Fibroblast of skin of left quadriceps (primary cell): ENCODE measurements at regions not wholly inside any gene's neighbourhood (a gene's known extent, or its start where the extent isn't known, plus 50 kb on each side); places are given as distances from the start of the nearest gene placed in this dataset.

ENCODE experiments used
- DNase-seq, 2 experiments: peaks; one replicate each; pipeline ENCODE4 v3.0.0-alpha.2; 2013; ENCODE audit warnings: low read depth in 2 of 2

DNA sequence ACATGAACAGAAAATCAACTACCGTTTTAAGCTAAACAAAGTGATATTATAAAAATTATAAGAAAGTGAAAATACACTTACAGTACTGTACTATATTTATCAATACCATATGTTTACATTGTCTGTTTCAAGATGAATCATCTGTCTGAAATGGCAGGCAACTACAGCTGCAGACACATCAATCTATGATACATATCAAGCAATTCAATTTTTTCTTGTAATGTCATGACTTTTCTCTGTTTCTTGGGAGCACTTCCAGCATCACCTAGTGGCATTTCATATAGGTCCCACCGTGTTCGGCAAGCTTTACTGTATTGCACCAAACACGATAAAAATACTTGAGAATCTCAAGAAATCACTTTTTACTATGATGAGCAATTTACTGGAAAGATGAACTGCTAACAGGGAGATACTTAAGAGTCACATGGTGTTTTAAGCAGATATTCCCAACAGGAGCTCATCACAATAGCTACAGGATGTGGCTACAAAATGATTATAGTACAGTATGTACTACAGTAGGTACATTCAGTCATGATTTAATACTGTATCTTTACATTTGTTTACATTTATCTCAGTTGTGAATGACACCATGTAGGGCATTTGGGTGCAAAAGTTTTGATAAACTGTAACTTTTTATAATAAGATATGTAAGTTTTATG is 207.4 kb downstream of the ADAM29 start:
- DNase-seq = no peak

DNA sequence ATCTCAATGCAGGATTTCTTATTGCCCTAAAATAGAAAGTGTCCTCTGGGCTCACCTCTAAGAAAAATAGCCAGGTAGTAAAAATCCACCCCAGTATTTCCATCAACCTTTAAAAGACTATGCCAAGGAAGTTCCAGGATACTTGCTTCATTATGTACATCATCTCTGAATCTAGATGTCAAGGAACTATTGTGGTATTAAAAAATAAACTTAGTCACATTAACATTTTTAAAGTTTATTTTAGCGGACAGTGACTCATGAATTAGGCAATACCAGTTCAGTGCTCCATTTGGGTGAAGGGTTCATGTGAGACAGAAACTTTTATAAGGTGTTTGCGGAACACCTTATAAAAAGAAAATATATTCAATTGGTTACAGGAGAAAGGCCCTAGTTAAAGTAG is 209.2 kb downstream of the ADAM29 start:
- DNase-seq = no peak

DNA sequence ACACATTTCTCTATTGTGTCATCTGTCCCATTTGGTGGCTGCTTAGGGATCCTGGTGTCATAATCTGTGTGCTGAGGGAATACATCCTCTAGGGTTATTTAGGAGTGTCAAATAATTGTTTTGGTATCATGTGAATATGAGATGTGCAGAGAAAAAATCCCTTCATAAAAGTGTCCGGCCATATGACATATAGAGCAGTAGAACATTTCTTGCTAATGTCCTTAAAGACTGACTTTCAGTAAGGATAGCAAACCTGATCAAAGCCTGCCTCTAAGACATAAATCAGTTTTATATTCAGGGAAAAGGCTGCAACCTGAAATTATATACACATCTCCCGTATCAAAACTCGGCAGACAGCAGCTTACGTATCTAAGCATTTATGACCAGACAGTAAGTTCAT is 211.6 kb downstream of the ADAM29 start:
- DNase-seq = no peak

DNA sequence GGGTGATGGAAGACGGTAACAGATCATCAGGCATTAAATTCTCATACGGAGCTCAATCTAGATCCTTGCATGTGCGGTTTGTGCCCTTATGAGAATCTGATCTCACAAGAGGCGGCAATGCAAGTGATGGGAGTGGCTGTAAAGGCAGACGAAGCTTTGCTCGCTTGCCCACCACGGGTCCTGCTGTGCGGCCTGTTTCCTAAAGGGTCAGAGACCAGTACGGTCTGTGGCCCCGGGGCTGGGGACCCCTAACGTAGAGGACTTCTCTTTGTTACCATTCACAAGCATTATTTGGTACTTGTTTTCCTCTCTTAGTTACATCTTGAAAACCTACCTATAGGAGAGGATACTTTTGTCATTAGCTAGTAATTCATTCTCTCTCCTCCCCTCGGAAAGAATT is 221.0 kb downstream of the ADAM29 start:
- no peak for DNase-seq

DNA sequence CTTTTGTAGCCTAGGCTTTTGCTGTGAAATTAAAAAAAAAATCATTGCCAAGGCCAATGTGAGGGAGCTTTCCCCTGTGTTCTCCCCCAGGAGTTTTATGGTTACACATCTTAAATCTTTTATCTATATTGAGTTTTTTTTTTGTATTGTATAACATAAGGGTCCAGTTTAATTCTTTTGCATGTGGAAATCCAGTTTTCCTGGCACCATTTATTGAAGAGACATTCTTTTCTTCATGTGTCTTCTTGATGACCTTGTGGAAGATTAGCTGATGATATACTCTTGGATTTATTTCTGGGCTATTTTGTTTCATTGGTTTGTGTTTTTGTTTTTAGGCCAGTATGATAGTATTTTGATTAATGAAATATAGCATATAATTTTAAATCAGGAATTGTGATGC is 225.0 kb downstream of the ADAM29 start:
- DNase-seq = no peak

DNA sequence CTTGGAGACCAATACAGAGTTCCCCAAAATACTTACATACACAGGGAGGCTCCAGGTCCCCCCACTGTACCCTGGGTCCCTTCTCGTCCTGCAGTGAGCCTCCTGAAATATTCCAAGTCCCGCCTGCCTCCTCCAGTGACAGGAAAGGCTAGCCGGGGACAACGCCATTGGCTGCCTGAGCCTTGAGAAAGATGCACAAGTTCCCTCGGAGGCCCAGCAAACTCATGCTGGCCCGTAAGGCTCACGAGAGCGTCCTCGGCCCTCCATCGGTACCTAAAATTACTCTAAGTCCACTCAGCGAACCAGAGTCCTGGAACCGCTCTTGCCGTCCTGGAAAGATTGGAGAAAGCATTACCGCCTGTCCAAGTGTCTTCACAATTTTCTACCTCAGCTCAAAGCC is 228.6 kb downstream of the ADAM29 start:
- DNase-seq = no peak

DNA sequence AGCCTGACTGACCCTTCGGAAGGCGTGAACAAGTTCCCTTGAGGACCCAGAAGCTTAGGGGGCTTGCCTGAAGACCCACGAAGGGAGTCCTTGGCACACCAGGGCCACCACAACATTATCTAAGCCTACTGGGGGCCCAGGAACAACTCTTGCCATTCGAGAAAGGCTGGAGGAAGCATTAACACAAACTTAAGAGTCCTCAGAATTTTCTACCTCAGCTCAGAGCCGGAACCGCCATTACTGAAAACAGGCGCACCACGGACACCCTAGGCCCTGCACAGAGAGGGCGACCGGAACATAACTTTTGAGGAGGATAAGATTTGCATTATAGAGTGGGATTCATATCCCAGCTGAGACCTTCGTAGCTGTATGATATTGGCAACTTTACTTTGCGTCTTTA is 229.1 kb downstream of the ADAM29 start:
- DNase-seq = no peak

DNA sequence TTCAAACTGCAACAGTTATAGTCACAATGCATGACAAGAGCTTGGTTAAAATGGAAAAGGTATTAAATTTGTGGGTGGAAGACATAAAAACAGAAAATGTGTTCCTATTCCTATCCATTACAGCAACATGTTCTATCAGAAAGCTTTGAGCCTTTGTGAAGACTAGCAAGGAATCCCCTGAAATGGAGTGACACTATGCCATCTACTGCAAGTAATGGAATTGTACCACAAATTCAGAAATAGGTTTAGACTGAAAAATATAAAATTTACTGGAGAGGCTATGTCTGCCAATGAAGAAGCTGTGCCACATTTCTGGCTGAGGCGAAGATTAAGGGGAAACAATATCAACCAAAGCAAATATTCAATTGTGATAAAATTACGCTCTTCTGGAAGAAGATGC is 247.9 kb downstream of the ADAM29 start:
- DNase-seq = no peak

DNA sequence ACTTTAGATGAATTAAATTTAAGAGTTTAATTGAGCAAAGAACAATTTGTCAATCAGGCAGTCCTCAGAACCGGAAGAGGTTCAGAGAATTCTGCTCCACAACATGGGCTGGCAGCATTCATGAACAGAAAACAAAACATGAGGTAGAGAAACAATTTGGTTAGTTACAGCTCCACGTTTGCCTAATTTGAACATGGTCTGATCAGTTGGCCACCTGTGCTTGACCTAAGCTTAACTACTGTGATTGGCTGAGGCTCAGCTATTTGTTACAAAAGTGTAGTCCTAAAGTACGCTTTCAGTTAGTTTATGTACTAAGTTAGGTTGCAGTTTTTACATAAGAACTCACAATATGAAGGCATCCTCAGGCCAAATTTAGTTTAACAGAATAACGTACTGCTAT is 258.6 kb downstream of the ADAM29 start:
- no peak for DNase-seq

DNA sequence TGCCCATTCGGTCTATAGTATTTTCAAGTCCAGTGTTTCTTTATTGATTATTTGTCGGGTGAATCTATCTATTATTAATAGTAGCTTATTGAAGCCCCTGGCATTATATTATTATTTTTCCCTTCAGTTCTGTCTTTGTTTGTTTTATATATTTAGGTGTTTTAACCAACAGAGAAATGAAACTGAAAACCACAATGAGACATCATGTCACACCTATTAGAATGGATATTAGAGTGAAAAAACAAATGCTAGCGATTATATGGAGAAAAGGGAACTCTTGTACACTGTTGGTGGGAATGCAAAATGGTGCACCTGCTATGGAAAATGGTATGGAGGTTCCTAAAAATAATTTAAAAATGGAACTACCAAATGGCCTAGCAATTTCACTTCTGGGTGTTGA is 272.5 kb downstream of the ADAM29 start:
- no peak for DNase-seq

DNA sequence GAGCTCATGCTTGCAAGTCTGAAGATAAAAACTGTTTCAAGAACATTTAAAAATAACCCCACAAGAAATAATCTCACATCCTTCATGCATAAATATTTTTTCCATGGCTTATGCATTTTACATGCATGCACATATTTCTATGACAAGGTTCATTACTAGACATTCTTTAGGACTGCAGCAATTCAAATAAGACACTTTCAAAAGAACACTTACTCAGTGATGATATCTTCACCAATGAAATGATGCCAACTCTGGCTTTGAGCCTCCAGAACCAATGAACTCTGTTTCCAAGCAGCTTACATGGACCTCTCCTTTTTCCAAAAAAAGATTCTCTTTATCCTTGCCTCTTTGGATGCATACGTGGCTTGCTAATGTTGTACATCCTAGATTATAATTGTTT is 279.9 kb downstream of the ADAM29 start:
- no peak for DNase-seq

DNA sequence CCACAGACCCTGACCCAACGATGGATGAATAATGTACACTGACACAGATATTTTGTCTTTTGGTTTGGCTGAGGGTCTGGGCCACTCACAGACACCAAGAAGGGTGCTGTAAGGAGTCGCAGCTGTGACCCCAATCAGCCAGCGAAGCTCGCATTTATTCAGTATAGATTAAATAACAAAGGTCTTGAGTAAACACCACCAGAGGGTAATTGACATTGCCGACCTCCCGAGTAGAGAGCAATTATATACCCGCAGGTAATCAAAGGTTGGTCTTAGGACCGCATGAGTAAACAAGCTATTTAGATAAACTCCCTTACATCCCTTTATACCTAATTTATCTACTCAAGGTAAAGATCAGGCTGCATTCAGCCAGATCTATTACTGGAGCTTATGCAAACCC is 297.1 kb downstream of the ADAM29 start:
- no peak for DNase-seq

DNA sequence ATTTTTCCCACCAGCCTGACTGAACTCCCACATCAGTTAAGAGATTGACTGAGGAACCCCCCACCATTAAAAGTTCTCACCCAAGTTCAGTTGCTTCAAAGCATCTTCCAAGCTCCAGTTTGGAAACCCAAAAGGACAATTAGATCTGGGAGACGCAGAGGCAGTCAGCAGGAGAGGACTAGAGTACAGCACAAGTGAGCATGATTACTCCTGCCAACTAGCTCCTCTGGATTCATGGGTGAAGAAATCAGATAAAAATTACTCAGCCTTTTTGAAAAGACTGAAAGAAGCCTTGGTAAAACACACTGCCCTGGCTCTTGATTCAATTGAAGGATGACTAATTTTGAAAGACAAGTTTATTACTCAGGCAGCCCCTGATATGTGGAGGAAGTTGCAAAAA is 297.5 kb downstream of the ADAM29 start:
- DNase-seq = no peak

DNA sequence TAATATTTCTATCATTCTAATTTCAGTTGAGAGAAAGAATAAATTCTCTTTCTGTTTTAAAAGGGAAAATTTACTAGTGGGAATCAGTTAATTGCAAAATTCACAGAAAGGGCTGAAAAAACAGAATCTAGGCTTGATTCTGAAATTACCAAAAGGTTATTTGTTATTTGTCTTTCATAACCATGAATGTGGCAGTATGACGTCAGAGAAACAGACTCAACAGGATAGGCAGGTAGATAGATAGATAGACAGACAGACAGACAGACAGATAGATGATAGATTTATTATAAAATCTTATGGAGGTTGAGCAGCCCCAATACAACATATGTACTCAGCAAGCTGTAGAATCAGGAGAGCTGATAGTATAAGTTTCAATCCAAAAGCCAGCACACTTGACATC is 311.0 kb downstream of the ADAM29 start:
- DNase-seq = no peak

DNA sequence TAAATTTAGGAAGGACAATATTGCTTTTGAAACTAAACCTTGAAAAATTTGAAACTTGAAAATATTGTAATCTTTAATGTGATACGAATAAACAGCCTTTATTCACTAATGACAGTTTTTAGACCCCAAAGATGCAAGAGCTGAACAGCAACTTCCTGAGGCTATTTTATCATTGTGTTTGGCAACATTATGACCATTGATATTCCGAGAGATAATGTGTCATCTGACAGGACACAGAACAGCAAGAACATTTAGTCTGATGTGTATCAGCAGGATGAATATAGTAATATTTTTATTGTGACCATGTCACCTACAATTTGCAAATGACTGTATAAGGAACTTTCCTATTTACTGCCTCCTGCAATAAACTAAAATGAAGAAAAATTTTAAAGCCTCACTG is 316.0 kb downstream of the ADAM29 start:
- no peak for DNase-seq

DNA sequence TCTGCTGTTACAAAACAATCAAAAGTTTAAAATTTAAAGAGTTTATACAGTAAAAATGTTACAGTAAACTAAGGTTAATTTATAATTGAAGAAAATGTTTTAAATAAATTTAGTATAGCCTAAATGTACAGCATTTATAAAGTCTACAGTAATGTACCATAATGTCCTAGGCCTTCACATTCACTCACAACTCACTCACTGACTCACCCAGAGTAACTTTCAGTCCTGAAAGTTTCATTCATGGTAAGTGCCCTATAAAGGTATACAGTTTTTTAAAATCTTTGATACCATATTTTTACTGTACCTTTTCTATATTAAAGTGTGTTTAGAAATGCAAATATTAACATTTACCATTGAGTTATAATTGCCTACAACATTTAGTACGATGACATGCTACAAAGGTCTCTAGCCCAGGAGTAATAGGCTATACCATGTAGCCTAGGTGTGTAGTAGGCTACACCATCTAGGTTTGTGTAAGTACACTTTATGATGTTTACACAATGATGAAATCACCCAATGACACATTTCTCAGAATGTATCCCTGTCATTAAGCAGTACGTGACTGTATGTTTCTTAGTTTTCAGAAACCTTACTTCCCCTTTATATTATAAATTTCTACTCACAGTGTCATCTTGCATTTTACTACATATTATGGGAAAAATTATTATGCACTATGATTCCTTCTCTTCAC is 320.8 kb downstream of the ADAM29 start:
- no peak for DNase-seq

DNA sequence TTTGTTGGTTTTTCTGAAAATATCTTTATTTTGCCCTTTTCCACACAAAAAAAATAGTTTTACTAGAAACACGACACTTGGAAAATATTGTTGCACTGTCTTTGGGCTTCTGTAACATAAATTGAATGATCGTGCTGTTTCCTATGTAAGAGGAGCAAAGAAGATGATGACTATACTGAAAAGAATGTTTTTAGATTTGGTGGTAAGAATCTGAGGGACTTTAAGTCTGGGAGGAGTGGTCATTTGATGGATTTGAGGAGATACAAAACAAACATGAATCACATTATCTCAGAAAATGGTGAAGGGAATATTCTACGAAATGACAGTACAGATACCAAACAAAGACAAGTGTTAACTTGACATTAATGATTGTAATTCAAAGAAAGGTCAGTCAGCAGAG is 328.8 kb downstream of the ADAM29 start:
- peak in 1 of 2 experiments; percentile 0 for DNase-seq

DNA sequence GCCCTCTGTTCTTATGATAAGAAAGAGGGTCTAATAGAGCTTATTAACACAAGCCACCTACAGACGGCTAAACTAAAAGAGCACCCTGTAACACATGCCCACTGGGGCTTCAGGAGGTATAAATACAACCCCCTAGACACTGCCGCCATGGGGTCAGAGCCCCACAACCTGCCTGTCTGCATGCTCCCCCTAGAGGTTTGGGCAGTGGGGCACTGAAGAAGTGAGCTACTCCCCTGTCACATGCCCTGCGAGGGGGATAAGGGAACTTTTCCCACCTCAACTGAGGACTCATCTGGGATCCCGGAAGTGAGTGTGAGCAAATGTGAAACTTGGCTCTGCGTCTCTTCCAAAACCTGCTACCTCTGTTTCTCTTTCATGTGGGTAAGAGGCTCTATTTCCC is 334.5 kb downstream of the ADAM29 start:
- DNase-seq = no peak

DNA sequence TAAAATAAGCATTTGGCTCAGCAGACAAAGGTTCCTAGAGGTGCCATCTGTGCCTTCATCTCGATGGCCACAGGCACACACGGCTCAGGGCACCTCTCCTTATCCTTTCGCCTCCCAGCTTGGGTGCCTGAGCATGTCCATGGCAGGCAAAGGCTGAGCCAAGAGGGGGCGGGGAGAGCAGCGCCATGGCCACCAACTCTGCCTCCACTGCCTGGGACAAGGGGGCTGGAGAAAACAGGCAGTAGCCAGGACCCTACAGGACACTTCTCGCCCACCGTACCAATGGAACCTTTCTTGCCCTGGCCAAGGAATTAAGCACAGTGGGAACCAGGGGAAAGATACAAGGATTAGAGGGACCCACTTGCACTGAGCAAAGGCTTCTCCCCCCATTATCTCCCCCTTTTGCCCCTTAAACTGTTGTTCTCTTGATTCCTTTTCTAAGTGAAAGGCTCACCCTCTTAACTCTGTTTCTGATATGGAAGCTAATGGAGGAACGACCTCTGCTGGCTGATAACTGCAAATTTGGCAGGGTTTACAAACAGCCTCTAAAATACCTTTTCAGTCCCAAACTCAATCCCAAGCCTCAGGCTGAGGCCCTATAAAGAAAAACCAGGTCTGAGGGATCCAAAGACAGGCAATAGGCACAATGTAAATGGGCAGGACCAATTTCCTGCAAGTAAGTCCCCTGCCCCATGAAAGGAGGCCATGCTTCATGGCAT is 335.2 kb downstream of the ADAM29 start:
- no peak for DNase-seq

DNA sequence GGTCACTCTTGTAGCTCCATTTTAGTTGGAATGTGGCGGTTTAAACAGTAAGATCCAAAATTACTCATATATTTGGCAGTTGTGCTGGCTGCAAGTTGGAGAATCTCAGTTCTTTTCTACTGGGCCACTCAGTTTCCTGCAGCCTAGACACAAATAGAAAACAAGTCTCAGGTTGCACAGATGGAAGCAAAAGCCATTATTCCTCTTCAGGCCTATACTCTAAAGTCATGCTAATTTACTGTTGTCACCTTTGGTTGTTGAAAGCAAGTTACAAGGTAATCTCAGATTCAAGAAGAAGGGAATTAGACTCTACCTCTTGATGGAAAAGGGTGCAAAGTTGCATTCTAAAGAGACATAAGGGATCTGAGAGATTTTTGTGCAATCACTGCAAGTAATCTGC is 345.4 kb downstream of the ADAM29 start:
- no peak for DNase-seq

DNA sequence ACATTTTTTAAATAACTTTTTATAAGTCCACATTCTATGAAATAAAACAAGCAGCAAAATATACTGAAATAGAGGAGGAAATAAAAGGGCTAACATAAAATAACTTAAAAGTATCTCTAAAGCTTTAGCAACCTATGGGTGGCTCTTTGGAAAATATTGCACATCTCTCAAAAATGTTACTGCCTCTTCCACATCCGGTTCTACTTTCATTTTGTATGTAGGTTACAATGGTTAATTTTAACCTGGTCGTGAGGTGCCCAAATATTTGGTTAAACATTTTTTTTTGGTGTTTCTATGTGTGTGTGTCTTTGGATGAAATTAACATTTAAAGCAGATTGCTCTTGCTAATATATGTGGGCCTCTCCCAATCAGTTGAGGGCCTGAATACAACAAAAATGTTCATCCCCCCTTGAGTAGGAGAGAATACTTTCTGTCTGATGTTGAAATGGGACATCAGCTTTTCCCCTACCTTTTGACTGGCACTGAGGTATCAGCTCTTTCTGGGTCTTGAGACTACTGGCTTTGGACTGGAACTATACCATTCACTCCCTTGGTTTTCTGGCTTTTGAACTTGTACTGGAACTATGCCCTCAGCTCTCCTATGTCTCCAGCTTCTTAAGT is 353.0 kb downstream of the ADAM29 start:
- no peak for DNase-seq

DNA sequence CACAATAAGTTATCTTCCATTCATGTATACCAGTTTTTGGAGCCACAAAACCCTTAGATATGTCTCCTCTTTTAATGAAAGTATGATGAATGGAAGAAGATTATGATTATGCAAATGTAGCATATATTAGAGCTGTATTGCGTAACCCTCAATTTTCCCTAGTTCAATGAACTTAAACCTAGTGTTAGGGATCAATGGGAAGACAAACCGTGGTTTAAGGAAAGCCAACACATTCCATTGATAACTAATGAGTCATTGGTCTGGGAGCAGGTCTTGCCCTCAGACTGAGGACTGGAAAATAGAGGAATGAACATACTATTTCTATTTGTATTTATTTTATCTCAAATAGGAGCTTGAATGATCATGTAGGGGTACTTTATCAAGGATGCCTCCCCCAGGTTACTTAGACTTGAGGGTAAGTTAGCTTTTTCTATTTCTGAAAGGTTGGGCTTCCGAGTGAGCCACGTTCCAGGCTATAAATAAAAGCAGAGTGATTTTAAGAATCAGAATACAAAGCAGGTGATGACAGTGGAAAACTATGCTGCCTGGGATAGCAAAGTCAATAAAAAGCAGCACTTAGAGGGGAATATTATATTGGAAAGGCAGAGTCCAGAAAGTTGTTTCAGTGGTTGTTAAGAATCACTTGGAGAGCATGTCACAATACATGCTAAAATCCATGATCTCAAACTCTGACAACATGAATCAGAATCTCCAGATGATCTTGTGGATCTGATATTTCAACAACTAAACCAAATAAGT is 356.0 kb downstream of the ADAM29 start:
- peak in 1 of 2 experiments; percentile 11 for DNase-seq
